MV-4-11 (cell line): ENCODE measurements at regions not wholly inside any gene's neighbourhood (a gene's known extent, or its start where the extent isn't known, plus 50 kb on each side); places are given as distances from the start of the nearest gene placed in this dataset.
A peak's percentile ranks its signal among the peaks of the same experiment; 100 is the strongest.

ENCODE experiments used
- DNase-seq: peaks from one replicate; lab custom pipeline; 2025; lab: John Stamatoyannopoulos, UW

DNA sequence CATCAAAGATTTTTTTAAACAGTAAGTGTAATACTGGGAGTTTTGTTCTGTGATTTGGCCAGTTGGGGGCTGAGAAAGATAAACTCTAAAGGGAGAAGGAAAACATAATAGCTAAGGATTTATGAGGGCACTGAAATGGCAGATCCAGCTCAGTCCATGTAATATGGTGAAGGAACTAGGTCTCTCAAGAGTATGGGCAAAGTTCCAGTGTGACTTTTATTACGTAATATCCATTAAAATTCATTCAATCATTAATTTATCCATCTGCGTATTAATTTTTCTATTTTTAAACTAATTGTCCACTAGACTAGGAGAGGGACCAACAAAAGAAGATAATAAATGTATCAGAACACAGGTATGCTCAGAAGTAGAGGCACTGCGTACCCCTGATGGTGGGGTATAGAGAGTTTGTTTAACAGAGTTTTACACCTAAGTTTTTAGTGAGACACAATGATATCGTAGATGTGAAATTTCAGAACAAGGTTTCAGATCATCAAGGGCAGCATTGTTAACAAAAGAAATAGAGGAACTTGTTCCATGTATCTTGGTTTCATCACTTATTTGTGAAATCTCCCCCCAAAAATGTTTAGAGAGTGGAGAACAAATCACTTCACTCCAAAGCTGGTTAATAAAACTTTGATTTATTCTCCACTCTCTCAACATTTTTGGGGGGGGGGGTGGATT is 351.1 kb downstream of the GRXCR1 start:
- peak; percentile 1 for DNase-seq

DNA sequence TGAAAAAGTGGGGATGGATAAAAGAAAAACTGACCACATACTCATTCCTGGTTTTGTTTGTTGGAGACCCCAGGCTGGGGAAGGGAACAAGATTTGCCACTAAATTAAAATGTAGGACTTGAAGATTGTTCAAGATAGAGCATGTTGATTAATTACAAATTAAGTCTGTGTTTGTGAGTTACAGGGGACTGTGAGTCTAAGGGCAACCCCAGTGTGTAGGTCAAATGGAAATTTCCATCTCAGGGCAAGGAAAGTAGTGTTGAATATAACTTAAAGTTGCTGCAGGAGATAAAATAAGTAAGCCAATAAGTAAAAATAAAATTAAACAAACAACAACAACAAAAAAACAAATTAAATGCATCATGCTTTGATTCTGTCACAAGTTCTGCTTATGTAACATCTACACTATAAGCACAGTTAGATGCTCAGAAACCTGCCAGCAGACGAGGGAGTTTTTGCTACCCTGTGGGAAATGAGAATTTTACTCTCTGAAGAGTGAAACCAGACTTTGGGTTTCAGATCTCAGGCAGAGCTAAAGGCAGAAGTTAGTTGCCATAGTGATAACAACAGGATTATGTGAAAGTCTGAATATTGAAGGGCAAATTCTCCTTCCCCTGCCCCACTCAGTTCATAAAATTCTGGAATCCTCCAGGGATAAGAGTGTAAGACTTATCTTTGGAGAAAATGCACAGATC is 352.3 kb downstream of the GRXCR1 start:
- peak; percentile 19 for DNase-seq

DNA sequence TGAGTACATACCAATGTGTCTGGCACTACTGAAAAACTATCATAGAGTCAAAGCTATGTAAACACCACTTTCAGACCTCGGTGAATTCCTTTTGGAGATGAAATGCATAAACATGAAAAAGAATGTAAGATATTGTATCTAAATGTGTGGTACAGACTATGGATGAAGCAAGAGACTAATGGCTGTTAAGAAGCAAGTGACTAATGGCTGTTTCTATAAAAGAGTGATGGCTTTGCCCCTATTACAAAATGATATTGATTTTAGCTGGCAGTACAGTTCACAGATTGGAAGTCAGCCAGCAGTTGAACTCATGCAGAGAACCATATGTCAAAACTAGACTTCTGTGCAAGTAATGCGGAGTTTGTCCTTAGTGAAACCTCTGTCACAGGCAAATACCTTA is 359.3 kb downstream of the GRXCR1 start:
- DNase-seq = no peak

DNA sequence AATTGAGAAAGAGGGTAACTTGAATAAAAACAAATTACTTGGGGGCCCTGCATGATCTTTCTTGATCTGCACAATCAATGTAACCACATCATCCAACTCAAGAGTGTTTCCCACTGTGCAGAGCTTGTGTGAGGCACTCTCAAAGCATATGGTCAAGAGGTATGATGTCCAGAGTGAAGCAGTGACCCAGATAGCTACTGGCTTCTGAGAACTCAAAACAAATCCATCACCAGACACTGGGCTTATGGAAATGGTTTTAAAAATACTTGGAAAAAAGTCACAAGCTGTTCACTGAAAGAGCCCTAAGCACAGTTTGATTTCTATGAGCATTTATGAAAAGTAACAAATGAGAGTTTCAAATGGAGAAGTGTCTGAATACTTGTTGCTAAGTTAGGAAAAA is 361.0 kb downstream of the GRXCR1 start:
- no peak for DNase-seq

DNA sequence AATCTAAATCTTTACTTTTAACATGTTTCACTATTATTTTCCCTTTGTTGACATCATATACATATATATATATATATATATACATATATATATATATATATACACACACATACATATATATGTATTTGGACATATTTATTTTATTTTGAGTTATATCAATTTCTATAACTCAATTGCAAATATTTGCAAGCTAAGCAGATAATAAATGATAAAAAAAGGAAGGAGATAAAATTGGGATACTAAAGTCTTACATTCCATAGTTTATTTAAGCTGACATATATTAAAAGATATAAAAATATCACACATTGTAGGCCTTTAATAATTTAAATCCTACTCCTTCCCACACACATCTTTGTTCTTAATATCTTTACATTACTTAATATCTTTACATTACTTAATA is 372.2 kb downstream of the GRXCR1 start:
- no peak for DNase-seq

DNA sequence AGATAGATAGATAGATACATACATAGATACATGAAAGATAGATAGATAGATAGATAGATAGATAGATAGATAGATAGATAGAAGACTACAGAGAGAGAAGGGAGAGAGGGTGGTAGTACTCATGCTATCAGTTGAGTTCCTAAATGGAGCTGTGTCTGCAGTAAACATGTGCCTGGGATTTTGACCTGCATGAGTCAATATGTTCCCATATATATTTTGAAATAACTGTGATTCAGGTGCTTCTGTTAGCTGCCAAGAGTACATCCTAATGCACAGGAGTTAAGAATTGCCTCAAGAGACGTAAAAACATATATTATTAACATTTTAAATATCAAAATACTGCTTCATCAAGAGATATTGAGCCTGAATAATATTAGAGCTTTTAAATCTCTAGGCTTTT is 379.4 kb downstream of the GRXCR1 start:
- DNase-seq = no peak

DNA sequence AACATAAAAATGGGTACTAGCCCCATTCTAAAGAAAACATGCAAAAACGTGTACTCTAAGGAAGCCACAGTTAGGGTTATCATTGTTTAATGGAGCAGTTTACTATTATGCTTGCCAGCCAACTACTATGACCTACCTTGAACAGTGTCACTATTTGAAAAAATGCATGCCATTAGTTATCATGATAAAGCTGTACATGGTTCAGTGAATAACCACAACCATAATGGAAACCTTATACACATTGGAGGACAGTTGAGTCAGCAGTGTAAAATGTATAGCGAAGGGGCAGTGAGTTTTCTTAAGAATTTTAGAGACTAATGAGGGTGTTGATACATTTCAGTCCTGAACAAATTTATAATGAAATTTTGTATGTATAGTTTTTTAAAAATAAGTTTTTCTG is 381.9 kb downstream of the GRXCR1 start:
- no peak for DNase-seq

DNA sequence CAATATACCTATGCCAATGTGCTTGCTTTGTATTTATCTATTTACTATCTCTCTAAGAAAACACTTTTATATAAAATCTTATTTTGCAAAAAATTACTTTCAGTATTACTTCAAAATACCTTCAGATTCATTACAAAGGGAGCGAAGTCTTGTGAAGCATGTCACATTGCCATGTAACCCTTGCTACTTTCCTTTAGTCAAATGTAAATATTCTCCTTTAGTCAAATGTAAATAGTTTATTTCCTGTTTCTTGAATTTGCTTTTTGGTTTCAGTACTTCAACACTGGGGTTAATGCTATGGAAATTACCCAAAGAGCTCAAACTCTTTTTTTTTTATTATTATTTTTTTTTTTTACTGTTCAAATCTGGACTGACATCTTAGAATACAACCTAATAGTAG is 383.3 kb downstream of the GRXCR1 start:
- DNase-seq = no peak

DNA sequence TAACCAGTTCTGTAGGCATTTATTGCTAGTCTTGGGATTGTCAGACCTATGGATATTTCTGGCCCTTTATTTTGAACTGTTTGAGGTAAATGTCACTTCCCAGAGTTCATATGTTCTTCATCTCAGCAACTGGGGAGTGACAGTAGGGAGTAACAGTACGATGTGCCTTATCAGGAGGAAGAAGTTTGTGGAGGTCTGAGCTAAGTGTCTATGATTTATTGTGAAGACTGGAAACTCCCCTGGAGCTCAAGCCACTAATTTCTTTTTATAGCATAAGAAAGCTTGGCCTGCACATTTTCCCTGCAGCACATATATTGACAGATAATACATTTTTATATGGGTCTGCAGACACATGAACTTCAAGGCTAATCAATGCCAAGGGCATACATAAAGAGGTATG is 383.8 kb downstream of the GRXCR1 start:
- no peak for DNase-seq

DNA sequence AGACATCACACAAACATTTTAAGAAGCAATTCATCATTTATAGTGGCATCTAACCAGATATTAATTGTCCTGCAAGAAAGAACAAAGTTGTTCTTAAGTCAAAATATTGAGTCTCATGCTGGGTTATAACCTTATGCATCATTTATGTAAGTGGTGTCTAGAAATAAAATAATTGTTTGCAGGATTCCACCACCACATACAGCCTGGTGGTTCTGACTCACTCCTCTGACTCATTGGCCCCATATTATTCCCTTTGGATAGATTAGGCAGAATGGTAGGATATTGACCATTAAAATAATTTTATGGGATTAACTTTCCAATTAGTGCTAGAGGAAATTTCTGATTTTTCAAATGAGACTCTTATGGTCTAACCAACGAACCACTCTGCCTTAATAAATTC is 384.5 kb downstream of the GRXCR1 start:
- DNase-seq = no peak

DNA sequence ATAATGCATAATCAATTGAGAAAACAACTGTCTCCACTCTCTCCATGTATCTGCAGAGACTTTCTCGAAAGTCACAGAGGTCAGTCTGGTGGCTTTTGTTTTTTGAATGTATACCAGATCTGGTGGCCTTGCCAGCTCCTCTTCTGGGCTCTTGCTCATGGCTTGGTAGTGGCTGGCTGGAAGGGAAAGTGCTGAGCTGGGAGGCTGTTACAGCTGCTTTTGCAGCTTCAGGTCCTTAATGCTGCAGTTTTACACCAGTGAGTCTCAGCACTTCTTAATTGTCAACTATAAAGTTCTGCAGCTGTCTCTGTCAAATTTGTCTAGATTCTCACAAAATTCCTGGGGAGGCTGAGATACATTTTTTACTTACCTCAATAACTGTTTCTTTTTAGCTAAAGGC is 390.0 kb downstream of the GRXCR1 start:
- no peak for DNase-seq

DNA sequence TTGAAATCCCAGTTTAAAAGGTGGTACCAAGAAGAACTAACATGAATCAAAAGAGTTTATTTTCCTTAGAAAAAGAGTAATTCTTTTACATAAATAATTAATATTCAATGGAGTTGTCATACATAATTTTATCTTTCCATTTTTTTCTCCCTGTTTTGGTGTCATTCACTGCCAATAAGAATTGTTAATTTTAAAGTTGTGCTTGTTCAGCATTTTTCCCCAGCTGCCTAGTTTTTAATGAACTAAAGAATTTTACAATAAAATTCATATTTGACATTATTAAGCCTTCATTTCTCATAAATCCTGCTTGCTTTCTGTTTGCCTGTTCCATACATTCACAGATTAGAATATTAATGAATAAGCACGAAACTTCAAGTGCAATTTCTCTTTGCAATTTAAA is 393.6 kb downstream of the GRXCR1 start:
- DNase-seq = no peak

DNA sequence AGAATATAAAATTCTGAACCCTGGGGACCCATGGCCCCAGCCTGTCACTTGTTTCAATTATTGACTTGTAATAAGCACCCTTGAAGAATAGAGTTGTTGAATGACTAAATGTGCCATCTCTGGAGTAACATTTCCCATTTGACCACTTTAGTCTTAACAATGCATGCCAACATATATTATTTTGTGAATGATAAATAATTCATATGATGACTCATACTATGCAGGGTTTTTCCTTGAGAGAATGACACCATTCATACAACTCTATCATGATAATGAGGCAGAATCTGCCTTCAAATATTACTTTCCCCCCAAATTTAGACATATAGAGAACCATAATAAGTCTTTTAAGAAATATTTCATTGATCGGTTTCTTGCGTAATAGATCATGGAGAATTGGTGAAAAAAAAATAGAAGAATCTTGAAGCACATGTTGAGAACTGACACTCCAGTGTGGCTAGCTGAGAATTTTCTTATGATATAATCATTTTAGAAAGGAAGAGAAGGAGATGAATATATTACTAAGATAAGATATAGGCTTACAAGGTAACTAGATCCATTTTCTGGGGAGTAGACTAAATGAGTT is 404.5 kb downstream of the GRXCR1 start:
- DNase-seq = no peak

DNA sequence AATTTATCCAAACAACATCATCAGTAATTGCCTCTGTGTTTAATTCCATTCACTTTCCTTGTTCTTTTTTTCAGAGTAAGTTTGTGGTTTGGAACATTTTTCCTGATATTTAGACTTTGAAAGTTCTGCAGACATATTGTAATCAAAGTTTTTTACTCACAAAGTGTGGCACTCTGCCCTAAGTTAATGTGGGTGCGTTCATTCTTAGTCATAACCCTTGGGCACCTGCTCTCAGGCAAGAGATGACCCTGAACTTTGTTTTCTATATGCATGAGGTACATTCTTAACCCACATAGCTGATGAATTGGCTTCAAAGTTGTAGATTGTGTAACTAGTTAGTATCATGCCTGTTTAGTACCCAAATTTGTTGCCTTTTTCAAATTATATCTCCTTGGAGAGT is 424.3 kb downstream of the GRXCR1 start:
- no peak for DNase-seq

DNA sequence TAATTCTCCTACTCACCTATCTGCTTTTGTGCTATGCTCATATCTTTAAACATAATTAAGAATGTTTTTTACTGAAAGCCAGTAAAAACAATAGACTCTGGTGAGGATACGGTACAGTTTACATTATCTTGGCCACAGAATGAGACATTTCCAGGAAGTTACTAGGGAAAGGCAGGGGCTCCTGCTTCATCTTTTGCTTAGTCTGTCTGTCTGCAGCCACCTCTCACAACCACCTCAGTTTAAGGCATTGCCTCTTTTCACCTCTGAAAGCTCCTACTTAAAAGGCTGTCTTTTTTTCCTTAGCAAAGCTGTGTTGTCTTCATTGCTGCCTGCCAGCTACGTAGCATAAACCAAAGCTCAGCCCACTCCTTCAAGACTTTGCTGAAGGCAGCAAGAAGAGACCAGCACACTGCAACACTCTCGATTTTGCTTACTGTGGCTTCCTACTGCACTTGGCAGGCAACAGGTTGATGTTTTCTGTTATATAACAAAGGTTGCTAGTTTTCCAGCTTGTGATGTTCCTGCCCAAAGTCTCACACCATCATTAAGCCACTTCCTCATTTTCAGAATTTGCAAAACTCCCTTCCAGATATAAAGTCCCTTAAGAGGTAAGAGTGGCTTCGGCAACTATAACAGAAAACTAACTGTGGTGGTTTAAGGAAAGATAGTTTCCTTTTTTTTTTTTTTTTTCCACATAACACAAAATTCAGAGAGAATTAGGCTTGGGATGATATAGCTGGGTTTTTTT is 432.9 kb downstream of the GRXCR1 start:
- peak; percentile 0 for DNase-seq

DNA sequence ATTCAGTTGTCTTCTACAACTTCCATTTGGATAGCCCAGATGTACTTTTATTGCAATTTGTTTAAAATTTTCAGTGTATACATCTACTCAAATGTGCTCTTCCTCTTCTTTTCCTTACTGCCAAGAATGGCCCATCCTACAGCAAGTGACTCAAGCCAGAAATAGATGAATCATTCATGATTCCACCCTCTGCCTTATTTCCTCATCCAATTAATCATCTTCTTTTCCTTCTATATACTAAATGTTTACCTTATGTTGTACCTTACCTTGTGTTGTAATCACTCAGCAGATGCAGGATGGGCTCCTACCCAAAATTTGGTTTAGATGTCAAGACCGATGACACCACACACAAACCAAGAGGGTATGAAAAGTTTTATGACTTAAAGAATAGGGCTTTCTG is 437.8 kb downstream of the GRXCR1 start:
- DNase-seq = no peak

DNA sequence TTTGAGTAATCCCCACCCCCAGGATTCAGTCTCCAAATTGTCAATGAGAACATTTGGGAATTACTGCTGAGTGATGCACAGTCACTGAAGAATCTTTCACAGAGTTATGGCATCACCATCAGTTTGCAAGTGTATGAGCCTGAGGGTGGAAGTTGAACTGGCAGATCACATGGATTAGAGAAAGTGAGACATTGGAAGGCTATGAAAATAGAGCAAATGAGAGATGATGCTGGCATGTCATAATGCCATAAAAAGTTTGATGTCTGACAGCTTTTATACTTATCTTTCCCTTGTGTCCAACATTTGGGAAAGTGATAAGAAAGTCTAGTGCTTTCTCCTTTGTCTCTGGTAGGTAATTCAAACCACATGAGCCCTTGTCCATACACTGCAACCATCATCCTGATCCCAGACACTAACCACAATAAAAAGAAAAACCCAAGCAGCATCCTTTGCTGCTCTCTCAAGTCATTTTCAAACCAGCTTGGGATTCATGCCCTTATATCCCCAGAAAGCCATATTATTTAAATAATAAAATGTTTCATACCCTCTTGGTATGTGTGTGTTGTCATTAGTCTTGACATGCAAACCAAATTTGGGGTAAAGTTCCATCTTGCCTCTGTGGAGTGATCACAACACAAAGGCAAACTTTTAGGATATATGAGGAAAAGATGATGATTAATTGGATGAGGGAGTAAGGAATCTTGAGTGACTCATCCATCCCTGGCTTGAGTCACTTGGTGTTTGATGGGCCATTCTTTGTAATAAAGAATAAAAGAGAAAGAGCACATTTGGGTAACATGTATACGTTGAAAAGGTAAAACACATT is 438.9 kb downstream of the GRXCR1 start:
- no peak for DNase-seq

DNA sequence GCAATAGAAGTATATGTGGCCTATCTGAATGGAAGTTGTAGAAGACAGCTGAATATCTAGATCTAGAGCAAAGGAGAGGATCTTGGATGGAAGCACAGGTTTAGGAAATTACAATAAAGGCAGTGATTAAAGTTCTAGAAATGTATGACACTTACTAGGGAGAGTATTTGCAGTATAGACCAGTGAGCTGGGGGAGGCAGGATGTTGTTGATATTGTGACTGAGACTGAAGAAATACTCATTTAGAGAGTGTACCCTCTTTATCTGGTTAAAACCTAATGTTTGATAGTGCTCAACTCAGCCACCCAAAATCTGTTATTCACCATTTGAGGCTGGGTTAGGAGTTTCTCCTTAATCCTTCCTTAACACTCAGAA is 439.5 kb downstream of the GRXCR1 start:
- DNase-seq = no peak

DNA sequence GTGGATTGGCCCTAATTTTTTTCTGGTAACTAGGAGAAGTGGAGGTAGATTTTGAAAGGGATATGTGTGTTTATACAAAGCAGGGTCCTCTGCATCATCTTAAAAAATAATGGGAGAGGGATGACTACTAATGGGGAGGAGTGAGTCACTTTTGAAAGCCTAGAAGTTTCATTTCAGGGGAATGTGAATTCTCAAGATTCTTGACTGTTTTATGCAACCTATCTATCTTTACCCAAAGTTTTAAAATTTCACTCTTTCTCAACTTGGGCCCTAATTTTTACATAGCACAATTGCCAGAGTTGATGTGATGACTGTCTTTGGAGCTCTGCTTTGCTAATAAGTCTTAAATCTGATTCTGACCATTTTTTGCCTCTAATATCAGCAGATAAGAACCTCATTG is 445.2 kb downstream of the GRXCR1 start:
- no peak for DNase-seq

DNA sequence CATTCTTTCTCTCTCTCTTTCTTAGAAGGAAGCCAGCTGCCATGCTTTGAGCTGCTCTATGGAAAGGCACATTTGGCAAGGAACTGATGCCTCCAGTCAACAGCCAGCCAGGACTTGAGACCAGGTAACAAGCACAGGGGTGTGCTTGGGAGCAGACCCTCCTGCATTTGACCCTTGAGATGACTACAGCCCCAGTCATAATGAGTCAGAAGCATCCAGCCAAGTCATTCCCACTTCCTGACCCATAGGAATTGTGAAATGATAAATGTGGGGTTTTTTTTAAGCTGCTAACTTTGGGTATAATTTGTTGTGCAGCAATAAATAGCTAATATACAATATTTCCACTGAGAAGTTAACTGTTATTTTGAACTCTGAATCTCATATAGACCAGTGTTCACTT is 446.9 kb downstream of the GRXCR1 start:
- DNase-seq = no peak

DNA sequence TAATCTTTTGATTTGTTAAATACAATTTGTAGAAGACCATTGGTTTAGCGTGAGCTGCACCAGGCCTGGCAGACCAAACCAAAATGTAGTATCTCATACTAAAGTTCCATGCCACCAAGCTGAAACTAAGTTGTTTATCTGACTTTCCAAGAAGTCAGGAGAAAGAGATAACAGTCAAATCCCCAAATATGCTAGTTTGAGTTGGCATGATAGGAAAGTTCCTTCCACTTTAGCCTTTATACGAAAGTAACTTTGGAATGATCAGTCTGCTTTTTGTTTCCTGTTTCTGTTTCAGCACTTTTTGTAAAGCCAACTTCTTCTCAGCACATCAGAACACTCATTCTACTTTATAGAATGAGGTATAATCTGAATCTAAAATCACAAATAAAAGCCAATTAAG is 449.2 kb downstream of the GRXCR1 start:
- DNase-seq = no peak

DNA sequence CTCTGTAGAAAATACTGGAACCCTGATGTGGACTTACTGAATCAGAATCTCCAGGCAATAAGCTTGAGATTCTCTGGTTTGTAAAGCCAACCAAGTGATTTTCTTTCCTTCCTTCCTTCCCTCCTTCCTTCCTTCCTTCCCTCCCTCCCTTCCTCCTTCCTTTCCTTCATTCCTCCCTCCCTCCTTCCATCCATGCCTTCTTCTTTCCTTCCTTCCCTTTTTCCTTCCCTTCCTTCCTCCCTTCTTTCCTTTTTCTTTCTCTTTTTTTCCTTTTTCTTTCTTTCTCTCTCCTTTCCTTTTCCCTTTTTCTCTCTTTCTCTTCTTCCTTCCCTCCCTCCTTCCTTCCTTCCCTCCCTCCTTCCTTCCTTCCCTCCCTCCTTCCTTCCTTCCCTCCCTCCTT is 450.8 kb downstream of the GRXCR1 start:
- DNase-seq = no peak
